B cell (primary cell): ENCODE measurements at regions not wholly inside any gene's neighbourhood (a gene's known extent, or its start where the extent isn't known, plus 50 kb on each side); places are given as distances from the start of the nearest gene placed in this dataset.

Experiments
- ATAC-seq: fragments of 200-7000 bp; cut with Tn5 transposase; one replicate; pipeline ENCODE4 v1.10.0; 2021; ENCODE audit warnings: low read depth, mild to moderate bottlenecking, moderate number of reproducible peaks, moderate library complexity
- CTCF ChIA-PET: fragments of 350-600 bp; sonication (Branson Sonifier 250); formaldehyde crosslinking; loops from one replicate; lab custom pipeline; 2021; ENCODE audit warnings: antibody characterized with exemption, inconsistent platforms; lab: Charles Lee
- POLR2A ChIA-PET: fragments of 350-600 bp; sonication (Branson Sonifier 250); formaldehyde crosslinking; loops from one replicate; lab custom pipeline; 2021; ENCODE audit warnings: antibody characterized with exemption; lab: Charles Lee
- DNase-seq: peaks from one replicate; pipeline ENCODE4 v3.0.0; 2013
- H2AFZ ChIP-seq: 2 replicates; pipeline ENCODE4 v1.6.1; 2012; ENCODE audit warnings: mild to moderate bottlenecking, low read depth, low read length; ENCODE audit not compliant: insufficient read depth, poor library complexity, severe bottlenecking
- H3K27ac ChIP-seq, 2 donors: 1 replicate in 1 of 2; 2 replicates in 1 of 2; pipeline ENCODE4 v1.5.1; 2012 to 2013; ENCODE audit warnings: low read length in 2 of 2, mild to moderate bottlenecking in 2 of 2, moderate library complexity in 1 of 2
- H3K27me3 ChIP-seq, 4 experiments: fragments of 200-600 bp in 1 of 4; sonication (generic) in 1 of 4; replicated peaks in 1 of 4; 1 replicate in 2 of 4; 2 replicates in 2 of 4; pipeline versions ENCODE4 v1.6.1 to v1.7.0; 2013 to 2016; ENCODE audit warnings: low read length in 3 of 4, mild to moderate bottlenecking in 2 of 4, mixed read lengths in 1 of 4, moderate library complexity in 1 of 4; ENCODE audit not compliant: insufficient read depth in 4 of 4, control insufficient read depth in 3 of 4; ENCODE audit errors: control extremely low read depth in 1 of 4
- H3K36me3 ChIP-seq, 2 experiments: replicated peaks in 1 of 2; 1 replicate in 1 of 2; 2 replicates in 1 of 2; pipeline versions ENCODE4 v1.6.1 to v1.7.1; 2013; ENCODE audit warnings: low read length in 1 of 2; ENCODE audit not compliant: insufficient read depth in 2 of 2, control insufficient read depth in 1 of 2; ENCODE audit errors: control extremely low read depth in 1 of 2, extremely low read depth in 1 of 2
- H3K4me1 ChIP-seq, 2 donors: fragments of 200-600 bp in 1 of 2; sonication (generic) in 1 of 2; 1 replicate in 1 of 2; 2 replicates in 1 of 2; pipeline versions ENCODE4 v1.5.1 to v1.6.1; 2013 to 2017; ENCODE audit warnings: low read length in 2 of 2; ENCODE audit not compliant: control insufficient read depth in 2 of 2, insufficient read depth in 2 of 2
- H3K4me2 ChIP-seq: replicated peaks from 2 replicates; pipeline ENCODE3; 2012; ENCODE audit warnings: mild to moderate bottlenecking, low read depth, low read length; ENCODE audit not compliant: poor library complexity, severe bottlenecking
- H3K4me3 ChIP-seq, 5 experiments: fragments of 200-600 bp in 1 of 5; sonication (generic) in 1 of 5; 1 replicate in 3 of 5; 2 replicates in 2 of 5; pipeline versions ENCODE4 v1.5.1 to v1.7.0; 2011 to 2016; ENCODE audit warnings: low read length in 4 of 5, mild to moderate bottlenecking in 4 of 5, low read depth in 2 of 5, control low read depth in 1 of 5, moderate library complexity in 1 of 5; ENCODE audit not compliant: insufficient read depth in 1 of 5; ENCODE audit errors: control extremely low read depth in 1 of 5, extremely low read depth in 1 of 5
- H3K79me2 ChIP-seq: fragments of 200-600 bp; sonication (generic); one replicate; pipeline ENCODE4 v1.6.0; 2016; ENCODE audit warnings: low read length; ENCODE audit not compliant: control insufficient read depth, insufficient read depth
- H3K9ac ChIP-seq: fragments of 200-600 bp; sonication (generic); 2 replicates; pipeline ENCODE4 v1.6.1; 2017; ENCODE audit warnings: mild to moderate bottlenecking, low read length, moderate library complexity
- H3K9me3 ChIP-seq, 3 donors: one replicate each; pipeline versions ENCODE4 v1.6.1 to v1.7.1; 2013; ENCODE audit warnings: low read length in 2 of 3; ENCODE audit not compliant: control insufficient read depth in 2 of 3, insufficient read depth in 1 of 3; ENCODE audit errors: control extremely low read depth in 1 of 3
- H4K20me1 ChIP-seq: 2 replicates; pipeline ENCODE4 v1.6.0; 2012; ENCODE audit warnings: mild to moderate bottlenecking, low read length; ENCODE audit not compliant: insufficient read depth, control insufficient read depth, poor library complexity, severe bottlenecking
- H3K27ac Mint-ChIP-seq: one replicate; pipeline ENCODE4 v1.8.0; 2021; ENCODE audit warnings: mixed read lengths
- H3K27me3 Mint-ChIP-seq: one replicate; pipeline ENCODE4 v1.8.0; 2021; ENCODE audit warnings: mixed read lengths
- H3K4me1 Mint-ChIP-seq: one replicate; pipeline ENCODE4 v1.8.0; 2021; ENCODE audit warnings: mixed read lengths
- H3K4me3 Mint-ChIP-seq: one replicate; pipeline ENCODE4 v1.8.0; 2021; ENCODE audit warnings: mixed read lengths
- H3K9me3 Mint-ChIP-seq: one replicate; pipeline ENCODE4 v1.8.0; 2022; ENCODE audit warnings: mixed read lengths; ENCODE audit not compliant: insufficient read depth
- CTCF ChIP-seq: fragments of 200-600 bp; IDR thresholded peaks from one replicate; pipeline ENCODE4 v1.8.0; 2022; ENCODE audit warnings: antibody characterized with exemption, mild to moderate bottlenecking
- EZH2 ChIP-seq: IDR thresholded peaks from 2 replicates; pipeline ENCODE4 v1.6.1; 2012; ENCODE audit warnings: borderline replicate concordance, low read depth, mild to moderate bottlenecking, moderate library complexity, low read length; ENCODE audit not compliant: insufficient read depth, poor library complexity, severe bottlenecking
- WGBS: methylation state at CpG from one replicate; pipeline ENCODE4 v1.1.5; 2013; ENCODE audit warnings: missing lambda C conversion rate; ENCODE audit not compliant: insufficient coverage; 5-methylcytosine and 5-hydroxymethylcytosine counted together
- intact Hi-C: fragments of 100-400 bp; cut with micrococcal nuclease; formaldehyde crosslinking; loops from one replicate; pipeline ENCODE4 v1.10.0; 2022

DNA sequence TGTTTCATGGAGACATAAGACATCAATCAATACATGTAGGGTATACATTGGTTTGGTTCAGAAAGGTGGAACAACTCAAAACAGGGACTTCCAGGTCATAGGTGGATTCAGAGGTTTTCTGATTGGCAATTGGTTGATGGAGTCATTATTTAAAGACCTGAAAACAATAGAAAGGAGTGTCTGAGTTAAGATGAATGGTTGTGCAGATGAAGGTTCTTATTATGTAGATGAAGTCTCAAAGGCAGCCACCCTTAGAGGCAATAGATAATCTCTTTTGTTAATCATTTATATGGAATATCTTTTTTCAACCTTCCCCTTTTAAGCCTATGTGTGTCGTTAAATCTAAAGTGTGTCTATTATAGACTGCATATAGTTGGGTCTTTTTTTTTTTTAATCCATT, 67.8 kb upstream of the LYPLAL1 start:
- no peak overlapping the region for H3K27ac ChIP-seq
- H3K9ac ChIP-seq, result no peak overlapping the region
- H3K4me2 ChIP-seq, result no peak overlapping the region
- ChIA-PET CTCF (no interaction called here), POLR2A (no interaction called here)
- no peak overlapping the region for H3K4me3 ChIP-seq
- no peaks in the 10 kb centered on the region for H3K36me3 ChIP-seq
- H3K27me3 ChIP-seq, result peaks cover 0 to 4% (median 0%) of the 10 kb centered on the region in 4 experiments
- intact Hi-C loops, result no loop called here
- H3K4me1 Mint-ChIP-seq, result peaks cover 10% of the 10 kb centered on the region
- no peak overlapping the region for H2AFZ ChIP-seq
- H3K9me3 ChIP-seq, result no peaks in the 10 kb centered on the region
- ATAC-seq (no peak), DNase-seq (no peak)
- no peaks in the 10 kb centered on the region for H3K4me1 ChIP-seq
- H3K9me3 Mint-ChIP-seq, result no peaks in the 10 kb centered on the region
- no CpG with 5 or more reads among the region's 1 CpG for WGBS
- no peak overlapping the region for H3K4me3 Mint-ChIP-seq
- no peaks in the 10 kb centered on the region for H3K27me3 Mint-ChIP-seq
- no peaks in the 10 kb centered on the region for H3K79me2 ChIP-seq
- TF ChIP-seq CTCF (no peak), EZH2 (no peak)
- no peaks in the 10 kb centered on the region for H4K20me1 ChIP-seq
- H3K27ac Mint-ChIP-seq, result no peak overlapping the region

- ATAC-seq (peak; percentile 28), DNase-seq (no peak)
- Histone ChIP-seq H3K4me3 (no peak overlapping the region), H3K79me2 (no peaks in the 10 kb centered on the region), H3K9ac (no peak overlapping the region), H3K4me2 (no peak overlapping the region), H3K27ac (no peak overlapping the region), H4K20me1 (no peaks in the 10 kb centered on the region), H3K36me3 (no peaks in the 10 kb centered on the region), H3K4me1 (no peaks in the 10 kb centered on the region), H3K27me3 (peaks cover 0 to 4% (median 0%) of the 10 kb centered on the region in 4 experiments), H2AFZ (no peak overlapping the region), H3K9me3 (peaks cover 0 to 16% (median 9%) of the 10 kb centered on the region in 3 donors)
- TF ChIP-seq EZH2 (no peak), CTCF (no peak)
- ChIA-PET CTCF (no interaction called here), POLR2A (no interaction called here)
- peaks cover 11% of the 10 kb centered on the region for H3K9me3 Mint-ChIP-seq
- no peaks in the 10 kb centered on the region for H3K27me3 Mint-ChIP-seq
- H3K27ac Mint-ChIP-seq, result peak overlapping the region; percentile 26
- peaks cover 9% of the 10 kb centered on the region for H3K4me1 Mint-ChIP-seq
- intact Hi-C loops, result loop anchor here (1.0 kb wide), 1 partner anchor 12 kb away; no protein-coding TSS in a partner anchor
- H3K4me3 Mint-ChIP-seq, result no peak overlapping the region
These were observed 64.2 kb upstream of the LYPLAL1 start for GRCh38 chr1:219109424-219110018.
